ENCODE measurements at regions not wholly inside any gene's neighbourhood (a gene's known extent, or its start where the extent isn't known, plus 50 kb on each side); places are given as distances from the start of the nearest gene placed in this dataset.

DNA sequence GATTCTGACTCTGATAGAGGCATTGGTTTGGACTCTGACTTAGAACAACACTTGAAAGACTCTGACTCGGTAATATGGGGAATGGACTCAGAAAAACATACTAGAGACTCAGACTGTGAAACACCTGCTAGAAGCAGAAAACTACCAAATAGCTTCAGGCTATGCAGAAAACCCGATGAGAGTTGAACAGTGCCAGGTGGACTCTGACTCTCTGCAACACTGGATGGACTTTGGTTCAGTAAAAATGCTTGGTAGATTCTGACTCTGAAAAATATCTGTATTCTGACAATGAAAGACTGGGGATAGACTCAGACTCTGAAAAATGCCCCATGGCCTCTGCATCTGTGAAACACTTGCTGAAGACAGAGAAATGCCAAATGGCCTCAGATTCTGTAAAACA is 215.1 kb upstream of the HDX start:
- H3K36me3 ChIP-seq (replicated peaks; ENCODE audit: low read depth, low read length) = no peaks in the 10 kb centered on the region

GRCh38 chrX:84721416-84721815 is 219.2 kb upstream of the HDX start:
- Histone ChIP-seq H3K4me3 (ENCODE audit: low read length) (no peak overlapping the region), H2AFZ (ENCODE audit: low read depth, low read length) (no peak overlapping the region), H3K27me3 (ENCODE audit: low read depth, low read length) (no peaks in the 10 kb centered on the region), H4K20me1 (ENCODE audit: insufficient read depth, low read length) (no peaks in the 10 kb centered on the region), H3K9me3 (ENCODE audit: insufficient read depth, low read length) (no peaks in the 10 kb centered on the region), H3K27ac (ENCODE audit: low read length) (no peak overlapping the region), H3K4me1 (ENCODE audit: low read length) (no peaks in the 10 kb centered on the region), H3K9ac (ENCODE audit: low read length) (no peak overlapping the region), H3K4me2 (ENCODE audit: low read length) (no peak overlapping the region), H3K36me3 (replicated peaks; ENCODE audit: low read depth, low read length) (no peaks in the 10 kb centered on the region), H3K79me2 (ENCODE audit: low read length) (no peaks in the 10 kb centered on the region)
- no peak for TF ChIP-seq EZH2phosphoT487 (IDR thresholded peaks at IDR 0.05; ENCODE audit: low read depth)
- TF ChIP-seq, protein P1, sequence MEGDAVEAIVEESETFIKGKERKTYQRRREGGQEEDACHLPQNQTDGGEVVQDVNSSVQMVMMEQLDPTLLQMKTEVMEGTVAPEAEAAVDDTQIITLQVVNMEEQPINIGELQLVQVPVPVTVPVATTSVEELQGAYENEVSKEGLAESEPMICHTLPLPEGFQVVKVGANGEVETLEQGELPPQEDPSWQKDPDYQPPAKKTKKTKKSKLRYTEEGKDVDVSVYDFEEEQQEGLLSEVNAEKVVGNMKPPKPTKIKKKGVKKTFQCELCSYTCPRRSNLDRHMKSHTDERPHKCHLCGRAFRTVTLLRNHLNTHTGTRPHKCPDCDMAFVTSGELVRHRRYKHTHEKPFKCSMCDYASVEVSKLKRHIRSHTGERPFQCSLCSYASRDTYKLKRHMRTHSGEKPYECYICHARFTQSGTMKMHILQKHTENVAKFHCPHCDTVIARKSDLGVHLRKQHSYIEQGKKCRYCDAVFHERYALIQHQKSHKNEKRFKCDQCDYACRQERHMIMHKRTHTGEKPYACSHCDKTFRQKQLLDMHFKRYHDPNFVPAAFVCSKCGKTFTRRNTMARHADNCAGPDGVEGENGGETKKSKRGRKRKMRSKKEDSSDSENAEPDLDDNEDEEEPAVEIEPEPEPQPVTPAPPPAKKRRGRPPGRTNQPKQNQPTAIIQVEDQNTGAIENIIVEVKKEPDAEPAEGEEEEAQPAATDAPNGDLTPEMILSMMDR (IDR thresholded peaks at IDR 0.05; ENCODE audit: low read depth, low read length) = no peak

More for the DNA sequence above, 215.1 kb upstream of the HDX start:
- TF ChIP-seq, protein P1 (IDR thresholded peaks at IDR 0.05; ENCODE audit: low read depth, low read length) = no peak
- TF ChIP-seq EZH2phosphoT487 (IDR thresholded peaks at IDR 0.05; ENCODE audit: low read depth) = no peak
- Histone ChIP-seq H4K20me1 (ENCODE audit: insufficient read depth, low read length) (no peaks in the 10 kb centered on the region), H2AFZ (ENCODE audit: low read depth, low read length) (no peak overlapping the region), H3K4me2 (ENCODE audit: low read length) (no peak overlapping the region), H3K9me3 (ENCODE audit: insufficient read depth, low read length) (no peaks in the 10 kb centered on the region), H3K4me3 (ENCODE audit: low read length) (no peak overlapping the region), H3K79me2 (ENCODE audit: low read length) (no peaks in the 10 kb centered on the region), H3K9ac (ENCODE audit: low read length) (no peak overlapping the region), H3K27ac (ENCODE audit: low read length) (no peak overlapping the region), H3K27me3 (ENCODE audit: low read depth, low read length) (no peaks in the 10 kb centered on the region), H3K4me1 (ENCODE audit: low read length) (peaks cover 6% of the 10 kb centered on the region; the same call in 1 of the 2 replicates)

- Histone ChIP-seq H3K4me1 (ENCODE audit: low read length) (no peaks in the 10 kb centered on the region), H3K9me3 (ENCODE audit: insufficient read depth, low read length) (no peaks in the 10 kb centered on the region), H3K27me3 (ENCODE audit: low read depth, low read length) (no peaks in the 10 kb centered on the region), H3K4me2 (ENCODE audit: low read length) (no peak overlapping the region), H3K79me2 (ENCODE audit: low read length) (no peaks in the 10 kb centered on the region), H3K9ac (ENCODE audit: low read length) (no peak overlapping the region), H3K36me3 (replicated peaks; ENCODE audit: low read depth, low read length) (no peaks in the 10 kb centered on the region), H3K4me3 (ENCODE audit: low read length) (no peak overlapping the region), H2AFZ (ENCODE audit: low read depth, low read length) (no peak overlapping the region), H3K27ac (ENCODE audit: low read length) (no peak overlapping the region), H4K20me1 (ENCODE audit: insufficient read depth, low read length) (no peaks in the 10 kb centered on the region)
- TF ChIP-seq, protein P1 (IDR thresholded peaks at IDR 0.05; ENCODE audit: low read depth, low read length) = no peak
- no peak for TF ChIP-seq EZH2phosphoT487 (IDR thresholded peaks at IDR 0.05; ENCODE audit: low read depth)
Measured at GRCh38 chrX:84724576-84724975, 222.3 kb upstream of the HDX start.

GRCh38 chrX:84729408-84729807 is 227.2 kb upstream of the HDX start:
- peak overlapping the region; percentile 39; the same call in 1 of the 2 replicates for H2AFZ ChIP-seq (ENCODE audit: low read depth, low read length)
- H3K79me2 ChIP-seq (ENCODE audit: low read length) = no peaks in the 10 kb centered on the region
- H3K27me3 ChIP-seq (ENCODE audit: low read depth, low read length) = no peaks in the 10 kb centered on the region
- peak overlapping the region; percentile 71; the same call in 1 of the 2 replicates for H3K4me3 ChIP-seq (ENCODE audit: low read length)
- TF ChIP-seq EZH2phosphoT487 (IDR thresholded peaks at IDR 0.05; ENCODE audit: low read depth) = no peak
- TF ChIP-seq, protein P1 (IDR thresholded peaks at IDR 0.05; ENCODE audit: low read depth, low read length) = no peak
- no peaks in the 10 kb centered on the region for H3K36me3 ChIP-seq (replicated peaks; ENCODE audit: low read depth, low read length)
- no peaks in the 10 kb centered on the region for H3K9me3 ChIP-seq (ENCODE audit: insufficient read depth, low read length)
- no peaks in the 10 kb centered on the region for H4K20me1 ChIP-seq (ENCODE audit: insufficient read depth, low read length)
- no peaks in the 10 kb centered on the region for H3K4me1 ChIP-seq (ENCODE audit: low read length)
- H3K4me2 ChIP-seq (ENCODE audit: low read length) = peak overlapping the region; percentile 87
- no peak overlapping the region for H3K27ac ChIP-seq (ENCODE audit: low read length)
- H3K9ac ChIP-seq (ENCODE audit: low read length) = no peak overlapping the region

Data from OCI-LY3 (cell line).